WERI-Rb-1 (cell line): ENCODE measurements at regions not wholly inside any gene's neighbourhood (a gene's known extent, or its start where the extent isn't known, plus 50 kb on each side); places are given as distances from the start of the nearest gene placed in this dataset.

Experiments used
- DNase-seq: peaks from one replicate; pipeline ENCODE4 v3.0.0-alpha.2; 2020
- H3K27ac ChIP-seq: fragments of 250-450 bp; sonication (Bioruptor Pico); 2 replicates; pipeline ENCODE4 v1.5.1; 2020; ENCODE audit warnings: mild to moderate bottlenecking, moderate library complexity
- H3K27me3 ChIP-seq: fragments of 250-450 bp; sonication (Bioruptor Pico); 2 replicates; pipeline ENCODE4 v1.5.1; 2021; ENCODE audit warnings: mild to moderate bottlenecking, low read depth, moderate library complexity; ENCODE audit not compliant: insufficient read depth, severe bottlenecking
- H3K36me3 ChIP-seq: fragments of 250-450 bp; sonication (Bioruptor Pico); 2 replicates; pipeline ENCODE4 v1.5.1; 2020; ENCODE audit warnings: mild to moderate bottlenecking, moderate library complexity
- H3K4me3 ChIP-seq: 2 replicates; pipeline ENCODE4 v1.5.1; 2011; ENCODE audit warnings: low read depth, mild to moderate bottlenecking, control low read depth, low read length
- H3K9me3 ChIP-seq: fragments of 250-450 bp; sonication (Bioruptor Pico); 2 replicates; pipeline ENCODE4 v1.5.1; 2021; ENCODE audit warnings: mild to moderate bottlenecking, moderate library complexity; ENCODE audit not compliant: severe bottlenecking
- TF ChIP-seq, protein P1 (sequence below): IDR thresholded peaks from 2 replicates; pipeline ENCODE4 v1.5.1; 2011; ENCODE audit warnings: low read depth, mild to moderate bottlenecking, control low read depth, inconsistent platforms, low read length

DNA sequence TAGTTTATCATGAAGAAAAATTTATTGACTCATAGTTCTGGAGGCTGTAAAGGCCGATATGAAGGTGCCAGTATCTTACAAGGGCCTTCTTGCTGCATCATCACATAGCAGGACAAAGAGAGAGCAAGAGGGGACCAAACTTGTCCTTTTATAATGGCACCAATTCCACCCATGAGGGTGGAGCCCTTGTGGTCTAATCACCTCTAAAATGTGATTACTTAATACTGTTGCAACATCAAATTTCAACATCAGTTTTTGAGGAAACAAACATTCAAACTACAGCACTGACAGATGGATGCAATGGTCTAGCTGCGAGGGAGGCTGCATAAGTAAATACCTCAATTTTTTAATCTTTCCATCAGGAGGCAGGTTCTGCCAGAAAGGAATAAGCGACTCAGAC lies 76.7 kb upstream of the LAMA2 start:
- Histone ChIP-seq H3K4me3 (no peak overlapping the region), H3K27me3 (no peaks in the 10 kb centered on the region), H3K9me3 (no peaks in the 10 kb centered on the region), H3K36me3 (no peaks in the 10 kb centered on the region), H3K27ac (no peak overlapping the region)
- DNase-seq = no peak
- TF ChIP-seq, protein P1, sequence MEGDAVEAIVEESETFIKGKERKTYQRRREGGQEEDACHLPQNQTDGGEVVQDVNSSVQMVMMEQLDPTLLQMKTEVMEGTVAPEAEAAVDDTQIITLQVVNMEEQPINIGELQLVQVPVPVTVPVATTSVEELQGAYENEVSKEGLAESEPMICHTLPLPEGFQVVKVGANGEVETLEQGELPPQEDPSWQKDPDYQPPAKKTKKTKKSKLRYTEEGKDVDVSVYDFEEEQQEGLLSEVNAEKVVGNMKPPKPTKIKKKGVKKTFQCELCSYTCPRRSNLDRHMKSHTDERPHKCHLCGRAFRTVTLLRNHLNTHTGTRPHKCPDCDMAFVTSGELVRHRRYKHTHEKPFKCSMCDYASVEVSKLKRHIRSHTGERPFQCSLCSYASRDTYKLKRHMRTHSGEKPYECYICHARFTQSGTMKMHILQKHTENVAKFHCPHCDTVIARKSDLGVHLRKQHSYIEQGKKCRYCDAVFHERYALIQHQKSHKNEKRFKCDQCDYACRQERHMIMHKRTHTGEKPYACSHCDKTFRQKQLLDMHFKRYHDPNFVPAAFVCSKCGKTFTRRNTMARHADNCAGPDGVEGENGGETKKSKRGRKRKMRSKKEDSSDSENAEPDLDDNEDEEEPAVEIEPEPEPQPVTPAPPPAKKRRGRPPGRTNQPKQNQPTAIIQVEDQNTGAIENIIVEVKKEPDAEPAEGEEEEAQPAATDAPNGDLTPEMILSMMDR = no peak

- no peak overlapping the region for H3K4me3 ChIP-seq
- TF ChIP-seq, protein P1 = no peak
- DNase-seq = no peak
Observed at GRCh38 chr6:128803911-128804310, 79.0 kb upstream of the LAMA2 start.

DNA sequence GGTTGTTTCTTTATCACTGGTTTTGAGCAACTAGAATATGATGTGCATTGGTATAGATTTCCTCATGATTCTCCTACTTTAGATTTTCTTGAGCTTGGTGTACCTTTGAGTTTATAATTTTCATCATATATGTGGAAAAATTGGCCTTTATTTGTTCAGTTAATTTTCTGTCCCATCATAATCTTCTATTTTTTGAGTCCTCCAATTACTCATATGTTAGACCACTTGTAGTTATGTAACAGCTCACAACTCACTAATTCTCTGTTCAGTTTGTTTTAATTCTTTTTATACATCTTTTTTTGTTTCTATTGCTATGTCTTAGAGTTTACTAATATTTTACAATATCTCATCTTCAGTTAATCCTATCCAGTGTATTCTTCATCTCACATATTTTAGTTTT lies 81.3 kb upstream of the LAMA2 start:
- DNase-seq = no peak
- Histone ChIP-seq H3K9me3 (no peaks in the 10 kb centered on the region), H3K4me3 (no peak overlapping the region), H3K27ac (no peak overlapping the region), H3K36me3 (no peaks in the 10 kb centered on the region), H3K27me3 (no peaks in the 10 kb centered on the region)
- TF ChIP-seq, protein P1 = no peak

More at GRCh38 chr6:128803911-128804310, 79.0 kb upstream of the LAMA2 start:
- no peaks in the 10 kb centered on the region for H3K36me3 ChIP-seq
- no peak overlapping the region for H3K27ac ChIP-seq
- H3K27me3 ChIP-seq = no peaks in the 10 kb centered on the region
- H3K9me3 ChIP-seq = no peaks in the 10 kb centered on the region

DNA sequence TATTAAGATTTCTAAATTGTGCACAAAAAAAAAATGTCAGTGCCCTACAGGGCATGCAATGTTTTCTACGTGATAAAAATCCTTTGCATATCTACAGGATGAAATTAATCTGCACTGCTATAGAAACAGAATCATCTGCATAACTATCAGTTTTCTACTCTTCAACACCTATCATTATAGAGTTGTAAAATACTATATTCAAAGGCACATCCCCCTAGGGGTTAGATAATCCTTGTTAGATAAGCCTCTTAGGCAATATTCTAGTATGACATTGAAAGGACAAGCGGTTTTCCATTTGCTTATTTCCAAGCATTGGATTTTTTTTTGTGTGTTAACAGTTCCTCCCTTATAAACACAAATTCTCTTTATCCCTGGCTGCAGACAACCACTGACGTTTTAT lies 98.7 kb upstream of the LAMA2 start:
- no peak for DNase-seq
- TF ChIP-seq, protein P1 = no peak
- Histone ChIP-seq H3K27ac (peak overlapping the region; percentile 29; the same call in 1 of the 2 replicates), H3K9me3 (peaks cover 14% of the 10 kb centered on the region), H3K36me3 (no peaks in the 10 kb centered on the region), H3K27me3 (no peaks in the 10 kb centered on the region), H3K4me3 (no peak overlapping the region)

- Histone ChIP-seq H3K9me3 (no peaks in the 10 kb centered on the region), H3K27ac (no peak overlapping the region), H3K36me3 (no peaks in the 10 kb centered on the region), H3K4me3 (no peak overlapping the region), H3K27me3 (no peaks in the 10 kb centered on the region)
- TF ChIP-seq, protein P1 = no peak
- DNase-seq = no peak
Observed at GRCh38 chr6:128768187-128768586, 114.8 kb upstream of the LAMA2 start.

- Histone ChIP-seq H3K36me3 (no peaks in the 10 kb centered on the region), H3K27ac (no peak overlapping the region), H3K4me3 (no peak overlapping the region), H3K9me3 (no peaks in the 10 kb centered on the region), H3K27me3 (no peaks in the 10 kb centered on the region)
- TF ChIP-seq, protein P1 = no peak
- no peak for DNase-seq
Observed at GRCh38 chr6:128767705-128768104, 115.2 kb upstream of the LAMA2 start.
